GM13976 (cell line): ENCODE measurements at regions not wholly inside any gene's neighbourhood (a gene's known extent, or its start where the extent isn't known, plus 50 kb on each side); places are given as distances from the start of the nearest gene placed in this dataset.

Source experiments
- DNase-seq: peaks from one replicate; pipeline ENCODE4 v3.0.0; 2012; ENCODE audit warnings: low spot score
- in situ Hi-C: fragments of 300-500 bp; cut with MboI; formaldehyde crosslinking; loops from one replicate; pipeline ENCODE4 v1.12.0; 2022; ENCODE audit warnings: low sequenced_read_pairs, mixed read lengths, inconsistent platforms; ENCODE audit not compliant: unreplicated experiment
- TF ChIP-seq, protein P1 (sequence below): IDR thresholded peaks from 2 replicates; pipeline ENCODE4 v1.5.1; 2012; ENCODE audit warnings: borderline replicate concordance, mild to moderate bottlenecking; ENCODE audit not compliant: insufficient read depth; ENCODE audit errors: extremely low read depth, missing control alignments, control extremely low read depth

DNA sequence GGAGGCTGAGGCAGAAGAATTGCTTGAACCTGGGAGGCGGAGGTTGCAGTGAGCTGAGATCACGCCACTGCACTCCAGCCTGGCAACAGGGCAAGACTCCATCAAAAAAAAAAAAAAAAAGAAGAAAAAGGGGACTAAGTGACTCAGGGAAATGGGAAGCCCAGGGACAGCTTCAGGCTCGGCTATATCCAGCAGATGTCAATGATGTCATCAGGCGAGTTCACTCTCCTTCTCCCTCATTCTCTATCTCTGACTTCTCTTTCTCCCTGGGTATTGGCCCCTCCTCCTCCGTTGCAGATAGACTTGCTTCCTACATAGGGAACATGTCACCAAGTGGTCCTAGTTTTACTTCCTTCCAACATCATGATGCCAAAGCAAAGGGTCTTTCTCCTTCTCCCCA is 316.8 kb downstream of the TFAP2C start:
- TF ChIP-seq, protein P1, sequence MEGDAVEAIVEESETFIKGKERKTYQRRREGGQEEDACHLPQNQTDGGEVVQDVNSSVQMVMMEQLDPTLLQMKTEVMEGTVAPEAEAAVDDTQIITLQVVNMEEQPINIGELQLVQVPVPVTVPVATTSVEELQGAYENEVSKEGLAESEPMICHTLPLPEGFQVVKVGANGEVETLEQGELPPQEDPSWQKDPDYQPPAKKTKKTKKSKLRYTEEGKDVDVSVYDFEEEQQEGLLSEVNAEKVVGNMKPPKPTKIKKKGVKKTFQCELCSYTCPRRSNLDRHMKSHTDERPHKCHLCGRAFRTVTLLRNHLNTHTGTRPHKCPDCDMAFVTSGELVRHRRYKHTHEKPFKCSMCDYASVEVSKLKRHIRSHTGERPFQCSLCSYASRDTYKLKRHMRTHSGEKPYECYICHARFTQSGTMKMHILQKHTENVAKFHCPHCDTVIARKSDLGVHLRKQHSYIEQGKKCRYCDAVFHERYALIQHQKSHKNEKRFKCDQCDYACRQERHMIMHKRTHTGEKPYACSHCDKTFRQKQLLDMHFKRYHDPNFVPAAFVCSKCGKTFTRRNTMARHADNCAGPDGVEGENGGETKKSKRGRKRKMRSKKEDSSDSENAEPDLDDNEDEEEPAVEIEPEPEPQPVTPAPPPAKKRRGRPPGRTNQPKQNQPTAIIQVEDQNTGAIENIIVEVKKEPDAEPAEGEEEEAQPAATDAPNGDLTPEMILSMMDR: no peak
- in situ Hi-C loops: no loop called here
- no peak for DNase-seq

DNA sequence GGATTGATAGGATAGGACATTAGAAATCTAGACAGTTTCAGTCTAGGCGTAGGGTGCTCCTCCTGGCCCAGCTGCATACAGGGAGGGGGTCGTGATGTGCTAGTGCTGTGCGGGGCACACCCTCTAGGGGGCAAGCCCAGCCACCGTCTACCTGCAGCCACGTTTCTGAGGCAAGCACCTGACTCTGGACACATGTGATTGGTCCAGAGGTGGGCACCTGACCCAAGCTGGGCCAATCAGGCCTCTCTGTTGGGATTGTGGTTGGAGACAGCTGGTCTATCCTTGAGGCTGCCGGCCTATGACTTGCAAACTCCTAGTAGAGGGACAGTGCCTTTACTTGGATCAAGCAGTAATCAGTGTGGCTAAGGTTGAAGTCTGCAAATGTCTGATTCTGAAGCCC is 317.1 kb downstream of the BMP7 start:
- in situ Hi-C loops: no loop called here
- DNase-seq: no peak
- TF ChIP-seq, protein P1: no peak

DNA sequence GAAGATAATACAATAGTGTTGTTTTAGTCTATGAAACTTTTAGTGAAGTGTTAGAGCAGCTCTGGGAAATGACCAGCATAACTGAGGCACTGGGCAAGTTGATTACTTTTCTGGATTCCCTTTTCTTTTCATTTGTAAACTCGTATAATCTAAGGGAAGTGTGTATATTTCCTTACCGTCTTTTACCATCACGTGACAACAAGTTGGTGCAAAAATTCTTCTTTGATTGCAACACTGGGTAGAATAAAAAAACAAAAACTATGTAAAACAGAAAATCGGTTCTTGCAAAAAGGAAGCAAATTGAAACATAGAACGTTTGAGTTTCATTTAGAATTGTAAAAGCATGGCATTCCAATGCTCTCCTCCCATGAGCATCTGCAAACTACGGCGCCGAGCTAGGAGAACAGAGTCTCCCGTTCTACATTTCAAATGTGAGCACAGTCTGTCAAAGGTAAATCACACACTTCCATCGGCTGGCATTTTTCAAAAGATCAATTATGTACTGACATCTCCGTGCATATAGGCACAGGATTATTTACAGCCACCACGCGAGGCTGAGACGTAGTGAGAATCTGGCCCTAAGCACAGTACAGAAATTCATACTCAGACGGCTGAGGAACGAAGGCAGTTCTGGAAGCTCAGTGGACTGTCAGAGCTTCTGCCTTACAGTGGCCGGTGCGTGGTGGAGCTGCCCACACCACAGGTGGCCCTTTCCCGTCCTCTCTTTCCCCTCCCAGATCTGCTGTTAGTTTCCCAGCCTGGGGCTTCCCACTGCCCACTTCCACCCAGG is 314.0 kb downstream of the BMP7 start:
- DNase-seq: no peak
- TF ChIP-seq, protein P1: no peak
- in situ Hi-C loops: no loop called here

DNA sequence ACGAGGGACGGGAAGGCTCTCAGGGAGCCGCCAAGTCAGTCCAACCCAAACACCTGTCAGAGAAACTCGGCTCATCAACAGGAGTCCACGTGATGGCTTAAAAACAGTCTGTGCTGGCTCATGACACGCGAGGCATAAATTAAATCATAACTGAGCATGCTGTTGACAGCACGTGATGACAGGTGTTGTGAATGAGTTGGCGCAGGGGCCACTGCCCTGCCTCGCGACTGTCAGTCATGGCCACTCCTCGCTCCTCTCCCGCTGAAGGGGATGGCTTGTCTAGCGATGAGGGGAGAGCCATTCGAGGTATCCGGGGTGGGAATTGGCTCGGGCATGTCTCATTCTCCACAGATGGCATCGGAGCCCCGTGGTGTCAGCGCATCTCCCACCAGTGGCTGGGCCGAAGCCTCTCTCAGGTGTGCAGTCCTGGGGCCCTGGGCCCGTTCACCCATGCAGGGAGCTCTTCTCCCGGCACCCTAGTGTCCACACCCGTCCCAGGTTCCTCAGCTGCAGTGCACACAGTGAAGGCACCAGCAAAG is 313.3 kb downstream of the BMP7 start:
- no peak for DNase-seq
- in situ Hi-C loops: no loop called here
- TF ChIP-seq, protein P1: no peak

DNA sequence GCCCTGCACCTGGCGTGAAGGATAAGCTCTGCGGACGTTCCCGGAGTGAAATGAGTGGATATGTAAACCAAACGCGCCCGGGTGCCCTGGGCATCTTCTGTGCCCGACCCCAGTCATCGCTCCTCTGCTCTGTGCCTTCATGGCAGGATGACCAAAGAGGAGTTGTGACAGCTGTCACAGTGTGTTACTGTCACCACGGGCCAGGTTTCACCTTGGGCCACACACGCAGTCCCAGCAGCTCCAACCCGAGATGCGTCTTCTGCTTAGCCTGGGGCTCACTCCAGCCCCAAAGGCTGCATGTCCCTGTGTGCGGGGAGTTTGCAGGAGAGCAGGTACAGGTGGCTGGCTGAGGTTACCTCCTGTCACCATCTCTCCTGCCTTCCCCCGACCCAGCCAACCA is 311.6 kb downstream of the BMP7 start:
- in situ Hi-C loops: no loop called here
- no peak for DNase-seq
- TF ChIP-seq, protein P1: no peak

DNA sequence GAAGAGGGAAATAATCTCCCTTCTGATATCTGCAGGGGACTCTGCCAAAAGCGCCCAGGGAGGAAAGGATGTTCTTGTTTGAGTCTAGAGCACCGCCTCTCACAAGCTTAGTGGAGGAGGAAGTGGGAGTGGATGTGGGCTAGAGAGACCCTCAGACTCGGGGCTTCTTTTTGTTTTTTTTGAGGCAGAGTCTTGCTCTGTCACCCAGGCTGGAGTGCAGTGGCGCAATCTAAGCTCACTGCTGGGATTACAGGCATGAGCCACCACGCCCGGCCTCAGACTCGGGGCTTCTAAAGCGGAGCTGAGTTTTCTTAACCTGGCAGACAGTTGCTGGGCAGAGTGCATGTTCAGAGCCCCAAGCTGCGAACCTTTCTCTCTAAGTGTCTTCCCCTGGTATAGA is 310.8 kb downstream of the BMP7 start:
- DNase-seq: no peak
- in situ Hi-C loops: no loop called here
- TF ChIP-seq, protein P1: no peak
